ENCODE measurements at regions not wholly inside any gene's neighbourhood (a gene's known extent, or its start where the extent isn't known, plus 50 kb on each side); places are given as distances from the start of the nearest gene placed in this dataset.

- Histone ChIP-seq H3K27ac (peak overlapping the region in 2 of 5 donors; percentile 33 to 60), H3K9me3 (replicated peaks in 1 of 3) (no peaks in the 10 kb centered on the region), H3K4me1 (replicated peaks in 1 of 2) (no peaks in the 10 kb centered on the region), H3K27me3 (no peaks in the 10 kb centered on the region), H3K36me3 (replicated peaks in 1 of 2) (no peaks in the 10 kb centered on the region), H3K4me3 (no peak overlapping the region)
- intact Hi-C loops (cut with DNase I), result no loop called here
- peak in 1 of 7 donors; percentile 16 for DNase-seq
- 73 to 96% (median 91%) methylated on average over 4 of the region's 4 CpGs for WGBS, 4 donors
- TF ChIP-seq POLR2A (IDR thresholded peaks at IDR 0.05), result no peak
- TF ChIP-seq CTCF (IDR thresholded peaks at IDR 0.05), result no peak
Measured at GRCh38 chr11:80103142-80103859, 662.5 kb upstream of the TENM4 start.

DNA sequence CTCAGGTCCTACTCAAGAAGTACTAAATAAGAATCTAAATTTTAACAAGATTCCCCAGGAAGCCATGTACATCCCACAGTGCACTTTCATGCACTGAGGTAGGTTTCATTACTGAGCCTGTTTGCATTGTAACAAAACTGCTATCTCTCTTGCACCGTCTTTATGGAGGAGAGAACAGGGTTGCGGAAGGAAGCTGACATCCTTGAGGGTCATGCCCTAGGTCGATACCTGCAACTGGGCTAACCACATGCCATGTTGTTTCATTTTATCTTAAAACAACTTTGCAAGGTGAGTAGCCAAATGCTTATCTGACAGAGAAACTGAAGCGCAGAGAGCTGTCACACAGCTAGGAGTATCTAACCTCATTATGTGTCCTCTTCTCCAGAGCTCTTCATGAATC is 656.3 kb upstream of the TENM4 start:
- no peaks in the 10 kb centered on the region for H3K4me1 ChIP-seq (replicated peaks in 1 of 2)
- TF ChIP-seq POLR2A (IDR thresholded peaks at IDR 0.05) (no peak), CTCF (IDR thresholded peaks at IDR 0.05) (no peak)
- intact Hi-C loops (cut with DNase I), result no loop called here
- no peaks in the 10 kb centered on the region for H3K36me3 ChIP-seq (replicated peaks in 1 of 2)
- no peaks in the 10 kb centered on the region for H3K27me3 ChIP-seq
- no peak overlapping the region for H3K4me3 ChIP-seq
- H3K9me3 ChIP-seq (replicated peaks in 1 of 3), result no peaks in the 10 kb centered on the region
- no peak for DNase-seq
- 73 to 88% (median 82%) methylated on average over 4 of the region's 4 CpGs for WGBS, 4 donors
- H3K27ac ChIP-seq, result no peak overlapping the region

GRCh38 chr11:80096736-80097135 is 655.9 kb upstream of the TENM4 start:
- Histone ChIP-seq H3K4me3 (no peak overlapping the region), H3K27me3 (no peaks in the 10 kb centered on the region), H3K9me3 (replicated peaks in 1 of 3) (no peaks in the 10 kb centered on the region), H3K4me1 (replicated peaks in 1 of 2) (no peaks in the 10 kb centered on the region), H3K36me3 (replicated peaks in 1 of 2) (no peaks in the 10 kb centered on the region), H3K27ac (no peak overlapping the region)
- TF ChIP-seq CTCF (IDR thresholded peaks at IDR 0.05) (no peak), POLR2A (IDR thresholded peaks at IDR 0.05) (no peak)
- intact Hi-C loops (cut with DNase I), result no loop called here
- peak in 6 of 7 donors; percentile 21 to 53 (median 32) for DNase-seq
- 49 to 74% (median 59%) methylated on average over 3 of the region's 3 CpGs for WGBS, 4 donors

DNA sequence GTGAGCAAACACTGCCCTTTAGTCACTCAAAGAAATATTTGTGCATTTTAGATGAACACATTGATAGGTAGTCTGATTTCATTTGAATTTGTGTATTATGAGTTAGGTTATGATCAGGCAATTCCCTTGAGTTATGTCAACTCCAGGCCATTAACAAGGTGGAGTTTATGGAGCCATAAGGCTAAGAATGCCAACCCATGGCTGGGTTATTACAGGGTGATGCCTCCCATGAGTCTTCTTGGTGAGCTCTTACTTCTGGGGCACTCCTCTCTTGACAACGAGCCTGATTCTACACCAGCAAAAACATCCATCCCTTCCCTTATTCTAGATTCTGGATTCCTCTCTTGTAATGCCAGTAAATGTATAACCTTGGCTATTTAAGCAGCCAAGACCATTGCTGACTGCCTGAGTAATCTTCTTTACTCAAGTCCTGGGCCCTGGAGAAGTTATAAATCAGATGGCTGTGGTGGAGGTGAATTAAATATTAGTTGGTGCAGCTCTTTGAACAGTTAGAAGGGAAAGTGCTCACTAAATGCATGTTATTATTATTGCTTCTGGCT is 645.7 kb upstream of the TENM4 start:
- no peaks in the 10 kb centered on the region for H3K36me3 ChIP-seq (replicated peaks in 1 of 2)
- H3K27me3 ChIP-seq, result no peaks in the 10 kb centered on the region
- H3K4me3 ChIP-seq, result no peak overlapping the region
- H3K9me3 ChIP-seq (replicated peaks in 1 of 3), result no peaks in the 10 kb centered on the region
- H3K27ac ChIP-seq, result no peak overlapping the region
- 71 to 92% (median 82%) methylated on average over 1 of the region's 1 CpG for WGBS, 4 donors
- no peaks in the 10 kb centered on the region for H3K4me1 ChIP-seq (replicated peaks in 1 of 2)
- no peak for TF ChIP-seq POLR2A (IDR thresholded peaks at IDR 0.05)
- TF ChIP-seq CTCF (IDR thresholded peaks at IDR 0.05), result no peak
- intact Hi-C loops (cut with DNase I), result no loop called here
- DNase-seq, result no peak

All from adrenal gland (tissue), 9 donors.